SK-N-DZ (cell line): ENCODE measurements at regions not wholly inside any gene's neighbourhood (a gene's known extent, or its start where the extent isn't known, plus 50 kb on each side); places are given as distances from the start of the nearest gene placed in this dataset.

Experiments used
- DNase-seq: peaks from one replicate; pipeline ENCODE4 v3.0.0-alpha.2; 2015; ENCODE audit warnings: low spot score

GRCh38 chr13:78334059-78334458 is 269.3 kb downstream of the POU4F1 start:
- no peak for DNase-seq

- DNase-seq = no peak
Measured at GRCh38 chr13:78326633-78327032, 276.7 kb downstream of the POU4F1 start.

GRCh38 chr13:78325585-78325984 is 277.8 kb downstream of the POU4F1 start:
- DNase-seq = no peak

GRCh38 chr13:78323848-78324247 is 279.5 kb downstream of the POU4F1 start:
- DNase-seq = no peak

- DNase-seq = no peak
Measured at GRCh38 chr13:78323040-78323439, 280.3 kb downstream of the POU4F1 start.

GRCh38 chr13:78319101-78319627 is 284.2 kb downstream of the POU4F1 start:
- DNase-seq = no peak

- no peak for DNase-seq
Measured at GRCh38 chr13:78317030-78317429, 286.3 kb downstream of the POU4F1 start.

GRCh38 chr13:78309497-78310180 is 293.7 kb downstream of the POU4F1 start:
- DNase-seq = no peak

- DNase-seq = no peak
Measured at GRCh38 chr13:78306519-78307206, 296.7 kb downstream of the POU4F1 start.

- DNase-seq = no peak
Measured at GRCh38 chr13:78305171-78305570, 298.2 kb downstream of the POU4F1 start.

GRCh38 chr13:78299832-78300623 is 303.3 kb downstream of the POU4F1 start:
- no peak for DNase-seq

- DNase-seq = no peak
Measured at GRCh38 chr13:78298657-78299056, 304.7 kb downstream of the POU4F1 start.

GRCh38 chr13:78286748-78287147 is 316.6 kb downstream of the POU4F1 start:
- no peak for DNase-seq

GRCh38 chr13:78265098-78265497 is 338.3 kb downstream of the POU4F1 start:
- peak; percentile 78 for DNase-seq

GRCh38 chr13:78258304-78258703 is 339.7 kb upstream of the EDNRB start:
- no peak for DNase-seq

GRCh38 chr13:78256484-78256883 is 337.9 kb upstream of the EDNRB start:
- DNase-seq = no peak

GRCh38 chr13:78254113-78254512 is 335.5 kb upstream of the EDNRB start:
- no peak for DNase-seq

GRCh38 chr13:78247362-78247761 is 328.7 kb upstream of the EDNRB start:
- no peak for DNase-seq

GRCh38 chr13:78241278-78241919 is 322.8 kb upstream of the EDNRB start:
- DNase-seq = peak; percentile 50

GRCh38 chr13:78239714-78240113 is 321.1 kb upstream of the EDNRB start:
- no peak for DNase-seq

- no peak for DNase-seq
Measured at GRCh38 chr13:78238911-78239310, 320.3 kb upstream of the EDNRB start.

- DNase-seq = no peak
Measured at GRCh38 chr13:78228940-78229339, 310.3 kb upstream of the EDNRB start.
